Globus pallidus (tissue), 1 donor: ENCODE measurements at regions not wholly inside any gene's neighbourhood (a gene's known extent, or its start where the extent isn't known, plus 50 kb on each side); places are given as distances from the start of the nearest gene placed in this dataset.

Source experiments
- DNase-seq: peaks from one replicate; pipeline ENCODE4 v3.0.0-alpha.2; 2015; ENCODE audit warnings: low spot score

GRCh38 chr22:47373648-47374272 lies 611.3 kb downstream of the TBC1D22A start:
- DNase-seq, result no peak

GRCh38 chr22:47372596-47373385 lies 610.3 kb downstream of the TBC1D22A start:
- DNase-seq, result no peak

- no peak for DNase-seq
Observed at GRCh38 chr22:47372111-47372581, 609.7 kb downstream of the TBC1D22A start.

DNA sequence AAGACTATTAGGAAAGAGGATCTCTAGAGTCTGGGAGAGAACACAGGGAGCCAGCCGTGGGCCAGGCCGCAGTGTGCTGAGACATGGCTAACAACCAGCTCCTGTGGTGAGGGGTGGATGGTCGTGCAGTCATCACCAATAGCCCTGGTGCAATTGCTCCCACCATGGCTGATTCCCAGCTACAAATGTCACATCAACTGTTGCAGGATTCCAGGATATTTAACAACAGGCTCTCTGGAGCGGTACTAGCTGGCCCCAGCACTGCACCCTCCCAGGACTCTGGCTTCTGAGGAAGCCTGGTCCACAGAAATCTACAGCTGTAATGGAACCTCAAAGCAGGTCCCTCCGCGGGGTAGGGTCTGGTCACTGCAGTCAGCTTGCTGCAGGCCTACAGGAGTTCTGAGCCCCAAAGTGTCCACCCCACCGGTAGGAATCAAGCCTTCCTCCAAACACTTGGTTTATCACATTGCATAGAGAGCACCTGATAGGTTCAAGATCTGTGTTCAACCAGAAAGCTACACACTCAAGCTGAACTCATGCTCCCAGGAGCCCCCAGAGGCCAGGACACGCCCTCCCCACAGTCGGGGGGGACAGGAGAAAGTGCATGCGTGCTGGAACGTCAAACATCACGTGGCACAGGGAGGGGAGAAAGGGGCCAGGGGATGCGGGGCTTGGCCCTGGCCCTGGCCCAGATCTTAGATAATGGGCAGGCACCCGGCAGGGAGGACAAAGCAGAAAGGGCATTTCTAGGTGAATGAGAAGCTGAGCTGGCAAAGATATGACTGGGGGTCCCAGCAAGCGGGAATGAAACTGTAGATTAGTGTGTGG lies 609.0 kb downstream of the TBC1D22A start:
- DNase-seq, result no peak

- no peak for DNase-seq
Observed at GRCh38 chr22:47370448-47371262, 608.2 kb downstream of the TBC1D22A start.

DNA sequence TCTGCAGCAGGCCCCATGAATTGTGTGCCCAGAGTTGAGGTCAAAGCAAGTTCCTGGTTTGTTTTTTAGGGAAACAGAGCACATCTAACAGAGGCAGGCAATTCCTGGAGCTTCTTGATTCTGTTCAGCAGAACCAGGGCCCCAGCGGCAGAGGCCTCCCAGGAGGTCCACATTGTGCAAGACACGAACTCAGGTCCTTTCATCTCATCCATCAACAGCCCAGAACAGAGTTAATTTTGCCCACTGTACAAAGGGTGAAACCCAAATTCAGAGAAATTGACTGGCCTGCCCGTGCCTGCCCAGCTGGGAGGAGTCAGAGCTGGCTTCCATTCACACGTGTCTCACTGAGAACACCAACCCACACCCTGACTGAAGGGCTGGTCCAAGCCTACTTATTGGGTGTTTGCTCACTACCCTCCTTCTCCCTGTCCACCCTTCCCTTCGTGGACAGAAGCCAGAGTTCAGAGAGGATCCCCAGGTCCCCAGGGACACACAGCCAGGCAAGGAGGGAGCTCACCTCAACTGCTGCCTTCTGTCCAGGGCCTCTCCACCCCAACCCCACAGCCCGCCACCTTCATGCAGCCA lies 607.1 kb downstream of the TBC1D22A start:
- DNase-seq, result no peak

DNA sequence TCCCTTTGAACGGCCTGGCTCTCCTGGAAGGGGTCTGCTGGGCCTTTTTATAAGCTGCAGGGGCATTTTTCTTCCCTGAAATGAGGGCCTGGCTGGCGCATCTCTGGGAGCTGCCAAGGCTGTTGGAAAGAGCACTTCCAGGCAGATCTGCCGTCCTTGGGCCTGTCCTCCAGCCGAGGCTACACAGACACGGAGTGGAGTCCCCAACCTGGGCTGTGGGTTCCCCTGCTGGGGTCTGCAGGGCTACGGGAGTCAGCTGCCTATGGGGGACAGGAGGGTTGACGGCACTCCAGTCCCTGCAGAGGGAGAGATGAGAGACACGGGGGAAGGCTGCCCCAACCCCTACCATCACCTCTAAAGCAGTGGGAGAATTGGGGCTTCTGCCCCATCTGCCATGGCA lies 606.6 kb downstream of the TBC1D22A start:
- no peak for DNase-seq

DNA sequence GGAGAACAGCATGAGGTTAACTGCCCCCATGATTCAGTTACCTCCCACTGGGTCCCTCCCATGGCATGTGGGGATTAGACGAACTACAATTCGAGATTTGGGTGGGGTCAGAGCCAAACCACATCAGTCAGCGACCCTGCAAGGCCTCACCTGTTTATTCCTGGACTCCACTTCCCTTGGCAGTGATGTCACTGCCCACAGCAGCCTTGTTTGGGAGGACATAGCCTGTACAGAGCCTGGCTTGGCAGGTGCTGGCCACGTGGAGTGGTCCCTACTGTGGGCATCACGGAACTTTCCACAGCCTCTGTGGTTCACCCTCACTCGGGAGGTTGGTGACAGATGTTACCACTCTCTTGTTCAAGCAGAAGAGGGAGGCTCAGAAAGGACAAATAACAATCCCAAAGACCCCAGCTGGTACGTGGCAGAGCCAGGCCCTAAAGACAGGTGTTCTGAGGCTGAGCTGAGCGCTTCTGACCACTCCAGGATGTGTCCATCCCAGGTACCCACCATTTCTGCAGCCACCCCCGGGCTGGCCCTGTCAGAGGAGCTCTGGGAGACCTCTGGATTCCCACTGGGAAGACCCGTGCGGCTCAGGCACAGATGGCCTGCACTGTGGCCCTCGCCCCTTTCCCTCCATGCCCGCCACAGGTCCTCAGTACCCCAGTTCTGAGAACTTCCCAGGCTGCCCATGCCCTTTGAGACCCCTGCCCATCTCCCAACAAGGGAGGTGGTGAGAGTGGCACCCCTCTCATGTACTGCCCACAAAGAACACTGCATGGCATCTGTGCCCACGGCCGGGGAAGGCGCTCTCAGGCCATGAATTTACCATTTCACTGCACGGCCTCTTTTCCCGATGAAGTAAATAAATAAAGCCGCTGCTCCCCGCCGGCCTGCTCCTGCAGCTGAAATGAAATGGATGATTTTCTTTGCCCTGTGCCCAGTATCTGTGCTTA lies 605.8 kb downstream of the TBC1D22A start:
- no peak for DNase-seq

DNA sequence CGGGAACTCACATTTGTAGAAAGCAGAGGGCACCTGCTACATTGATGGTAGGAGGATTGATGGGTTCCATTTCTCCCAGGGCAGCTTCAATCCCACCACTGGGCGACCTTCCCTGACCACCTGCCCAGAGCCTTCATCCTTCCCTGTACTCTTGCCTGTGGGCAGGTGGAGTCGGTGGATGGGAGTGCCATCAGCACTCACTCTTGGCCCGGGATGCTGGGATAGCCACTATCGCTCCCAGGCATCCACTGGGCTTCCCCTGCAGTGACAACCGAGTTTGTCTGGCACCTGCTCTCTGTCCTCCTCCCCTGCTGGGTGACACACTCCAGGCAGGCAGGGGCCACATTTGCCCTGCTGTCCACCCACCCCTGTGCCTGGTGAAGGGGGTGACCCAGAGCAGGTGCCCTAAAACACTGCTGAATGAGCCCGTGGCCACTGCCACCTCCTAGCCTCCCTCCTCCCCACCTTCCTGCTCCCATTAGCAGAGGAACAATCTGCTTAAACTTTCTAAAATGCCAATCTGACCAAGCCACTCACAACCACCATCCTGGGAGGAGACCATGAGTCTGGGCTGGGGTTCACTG lies 604.7 kb downstream of the TBC1D22A start:
- DNase-seq, result no peak

DNA sequence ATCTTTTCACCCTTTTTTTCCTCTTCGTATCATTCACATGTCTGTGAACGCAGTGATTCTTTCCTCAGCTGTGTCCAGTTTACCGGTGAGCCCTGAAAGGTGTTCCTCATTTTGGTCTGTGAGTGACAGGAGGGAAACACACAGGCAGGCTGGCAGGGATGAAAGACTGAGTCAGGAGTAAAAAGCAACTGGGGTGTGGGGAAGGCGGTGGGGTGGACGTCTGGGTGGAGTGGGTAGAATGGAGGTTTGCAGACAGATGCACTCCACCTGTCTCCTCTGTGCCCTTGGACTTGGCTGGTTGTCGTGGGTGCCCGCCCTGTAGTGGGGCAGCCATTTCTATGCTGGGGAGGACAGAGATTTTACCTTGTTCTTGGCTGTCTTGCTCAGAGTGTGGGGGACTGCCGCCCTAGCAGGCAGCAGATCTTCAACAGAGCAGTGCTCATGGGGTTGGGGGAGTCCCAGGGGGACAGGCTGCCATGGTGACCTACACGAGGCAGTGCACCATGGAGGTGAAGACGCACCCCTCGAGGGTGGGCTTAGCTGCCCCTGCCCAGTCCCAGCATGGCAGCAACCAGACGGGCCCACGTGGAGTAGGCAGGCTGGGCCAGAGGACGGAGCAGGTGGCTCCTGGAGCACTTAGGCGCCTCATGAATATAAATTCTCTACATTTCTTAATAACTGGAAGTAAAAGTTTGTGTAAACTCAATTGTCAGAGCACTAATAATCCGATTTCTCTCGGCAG lies 603.7 kb downstream of the TBC1D22A start:
- DNase-seq, result no peak

DNA sequence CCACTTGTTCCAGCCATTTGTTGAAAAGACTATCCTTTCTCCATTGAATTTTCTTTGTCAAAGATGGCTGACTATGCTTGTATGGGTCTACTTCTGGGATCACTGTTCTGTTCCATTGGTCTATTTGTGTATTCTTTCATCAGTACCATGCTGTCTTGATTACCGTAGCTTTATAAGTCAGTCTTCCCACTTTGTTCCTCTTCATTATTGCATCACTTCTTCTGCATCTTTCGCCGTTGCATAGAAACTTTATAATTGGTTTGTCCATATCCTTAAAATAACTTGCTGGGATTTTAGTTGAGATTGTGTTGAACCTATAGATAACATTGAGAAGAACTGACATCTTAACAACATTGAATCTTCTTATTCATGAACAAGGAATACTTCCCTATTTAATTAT lies 598.8 kb downstream of the TBC1D22A start:
- DNase-seq, result no peak

DNA sequence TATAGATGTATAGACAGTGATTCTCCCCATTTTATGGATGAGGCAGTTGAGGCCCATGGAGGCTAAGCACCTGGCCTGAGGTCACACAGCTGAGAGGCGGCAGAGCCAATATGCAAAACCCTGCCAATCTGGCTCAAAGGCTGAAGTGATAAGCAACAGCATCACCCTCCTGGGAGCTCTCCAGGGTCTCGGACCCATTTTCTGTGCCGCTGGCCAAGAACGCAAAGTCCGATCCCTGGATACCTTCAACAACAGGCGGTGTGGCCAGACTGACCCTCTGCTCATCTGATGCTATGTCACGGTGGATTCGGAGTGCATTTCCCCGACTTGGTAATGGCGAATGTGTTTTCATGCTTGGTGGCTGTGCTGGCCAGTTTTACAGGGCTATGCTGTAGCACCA lies 595.0 kb downstream of the TBC1D22A start:
- DNase-seq, result no peak

- no peak for DNase-seq
Observed at GRCh38 chr22:47357086-47357485, 594.6 kb downstream of the TBC1D22A start.

GRCh38 chr22:47356511-47357011 lies 594.1 kb downstream of the TBC1D22A start:
- no peak for DNase-seq

DNA sequence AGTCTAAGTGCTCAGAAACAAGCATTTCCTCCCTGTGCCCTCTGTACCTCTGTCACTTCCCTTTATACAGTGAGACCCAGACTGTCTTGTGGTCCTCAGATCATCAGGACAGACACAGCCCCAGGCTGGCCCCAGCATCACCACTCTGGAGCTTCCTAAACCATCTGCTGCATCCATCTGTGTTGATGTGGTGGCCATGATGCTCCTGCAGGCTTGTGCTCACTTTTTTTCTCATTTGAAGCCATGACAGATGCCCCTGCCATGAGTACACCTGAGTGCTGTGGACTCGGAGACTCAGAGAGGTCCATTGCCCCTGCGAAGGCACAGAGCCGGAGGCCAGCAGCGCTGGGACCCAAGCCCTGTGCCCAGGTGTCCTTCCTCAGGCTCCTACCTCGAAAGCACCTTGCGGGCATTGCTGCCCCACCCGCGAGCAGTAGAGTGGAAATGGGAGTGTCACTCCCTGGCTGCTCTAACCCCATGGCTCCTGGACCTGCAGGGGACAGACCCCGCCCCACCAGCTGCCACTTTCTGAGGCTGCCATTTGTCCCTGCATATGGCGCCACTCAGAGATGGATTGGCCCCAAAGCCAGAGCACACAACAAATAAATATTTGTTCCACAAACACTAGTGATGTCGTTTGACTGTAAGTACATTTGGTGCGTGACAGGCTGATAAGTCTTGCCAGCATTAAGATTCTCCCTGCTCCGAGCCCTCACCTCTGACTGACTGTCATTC lies 593.5 kb downstream of the TBC1D22A start:
- DNase-seq, result no peak

- DNase-seq, result no peak
Observed at GRCh38 chr22:47355388-47355725, 592.9 kb downstream of the TBC1D22A start.

DNA sequence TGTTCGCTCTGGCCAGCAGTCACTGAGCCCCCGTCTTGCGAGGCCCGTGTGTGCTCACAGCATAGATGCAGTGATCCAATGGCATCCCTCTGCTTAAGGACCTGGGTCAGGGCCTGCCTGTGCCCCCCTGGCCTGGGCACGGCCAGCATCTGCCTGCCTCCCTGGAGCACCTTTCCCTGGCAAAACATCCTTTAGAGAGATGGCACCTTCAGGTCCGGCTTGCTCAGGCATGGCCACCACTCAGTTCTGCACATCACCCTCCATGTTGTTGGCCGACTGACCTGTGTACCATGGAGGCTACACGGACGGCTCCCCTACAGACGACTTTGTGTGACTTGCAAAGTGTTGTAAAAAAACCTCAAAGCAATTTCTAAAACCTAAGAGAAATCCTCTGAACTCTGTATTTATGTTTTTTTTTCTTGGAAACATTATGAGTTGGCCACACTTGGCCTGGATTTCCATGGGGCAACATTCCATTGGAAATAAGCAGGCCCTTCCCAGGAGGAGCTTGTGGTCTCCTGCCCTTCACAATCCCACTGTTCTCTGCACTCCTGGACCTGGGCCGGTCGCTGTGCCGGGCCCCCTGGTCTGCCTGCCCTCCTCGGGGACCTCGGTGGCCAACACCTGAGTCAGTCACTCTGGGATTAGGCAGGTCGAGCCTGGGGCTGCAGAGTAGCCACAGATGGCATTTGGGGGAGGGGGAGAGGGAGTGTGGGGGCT lies 592.4 kb downstream of the TBC1D22A start:
- no peak for DNase-seq
